ENCODE measurements at regions not wholly inside any gene's neighbourhood (a gene's known extent, or its start where the extent isn't known, plus 50 kb on each side); places are given as distances from the start of the nearest gene placed in this dataset.

DNA sequence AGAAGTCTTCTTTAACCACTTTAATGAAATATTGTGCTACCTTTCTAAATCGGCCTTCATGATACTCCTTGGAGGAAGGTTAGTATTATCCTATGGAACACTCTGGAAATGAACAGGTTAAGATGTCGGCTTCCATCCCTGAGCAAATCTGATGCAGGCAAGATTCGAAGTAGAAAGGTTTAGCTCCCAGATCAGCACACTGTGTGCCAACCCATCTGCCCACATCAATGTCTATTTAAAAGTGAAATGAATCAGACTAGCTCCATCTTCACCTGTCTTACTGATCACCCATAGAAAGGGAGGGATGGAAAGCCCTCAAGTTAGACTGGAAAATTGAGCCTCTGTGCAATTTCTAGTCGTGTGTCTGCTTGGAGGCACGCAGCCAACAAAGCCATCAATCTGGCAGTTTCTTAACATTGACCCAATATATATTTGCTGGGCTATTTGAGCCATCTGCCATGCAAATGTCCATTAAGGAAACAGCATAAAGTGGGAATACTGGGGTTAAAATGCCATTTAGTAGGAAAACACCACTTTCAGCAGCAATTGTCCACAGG is 506.1 kb downstream of the RMST start:
- TF ChIP-seq, protein P1, sequence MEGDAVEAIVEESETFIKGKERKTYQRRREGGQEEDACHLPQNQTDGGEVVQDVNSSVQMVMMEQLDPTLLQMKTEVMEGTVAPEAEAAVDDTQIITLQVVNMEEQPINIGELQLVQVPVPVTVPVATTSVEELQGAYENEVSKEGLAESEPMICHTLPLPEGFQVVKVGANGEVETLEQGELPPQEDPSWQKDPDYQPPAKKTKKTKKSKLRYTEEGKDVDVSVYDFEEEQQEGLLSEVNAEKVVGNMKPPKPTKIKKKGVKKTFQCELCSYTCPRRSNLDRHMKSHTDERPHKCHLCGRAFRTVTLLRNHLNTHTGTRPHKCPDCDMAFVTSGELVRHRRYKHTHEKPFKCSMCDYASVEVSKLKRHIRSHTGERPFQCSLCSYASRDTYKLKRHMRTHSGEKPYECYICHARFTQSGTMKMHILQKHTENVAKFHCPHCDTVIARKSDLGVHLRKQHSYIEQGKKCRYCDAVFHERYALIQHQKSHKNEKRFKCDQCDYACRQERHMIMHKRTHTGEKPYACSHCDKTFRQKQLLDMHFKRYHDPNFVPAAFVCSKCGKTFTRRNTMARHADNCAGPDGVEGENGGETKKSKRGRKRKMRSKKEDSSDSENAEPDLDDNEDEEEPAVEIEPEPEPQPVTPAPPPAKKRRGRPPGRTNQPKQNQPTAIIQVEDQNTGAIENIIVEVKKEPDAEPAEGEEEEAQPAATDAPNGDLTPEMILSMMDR (IDR thresholded peaks at IDR 0.05; ENCODE audit: control insufficient read depth, insufficient read depth, low read depth, low read length, missing control alignments), result no peak
- no peak overlapping the region for H3K4me3 ChIP-seq (ENCODE audit: control insufficient read depth, low read depth, low read length)
- DNase-seq (ENCODE audit: low read depth), result no peak

DNA sequence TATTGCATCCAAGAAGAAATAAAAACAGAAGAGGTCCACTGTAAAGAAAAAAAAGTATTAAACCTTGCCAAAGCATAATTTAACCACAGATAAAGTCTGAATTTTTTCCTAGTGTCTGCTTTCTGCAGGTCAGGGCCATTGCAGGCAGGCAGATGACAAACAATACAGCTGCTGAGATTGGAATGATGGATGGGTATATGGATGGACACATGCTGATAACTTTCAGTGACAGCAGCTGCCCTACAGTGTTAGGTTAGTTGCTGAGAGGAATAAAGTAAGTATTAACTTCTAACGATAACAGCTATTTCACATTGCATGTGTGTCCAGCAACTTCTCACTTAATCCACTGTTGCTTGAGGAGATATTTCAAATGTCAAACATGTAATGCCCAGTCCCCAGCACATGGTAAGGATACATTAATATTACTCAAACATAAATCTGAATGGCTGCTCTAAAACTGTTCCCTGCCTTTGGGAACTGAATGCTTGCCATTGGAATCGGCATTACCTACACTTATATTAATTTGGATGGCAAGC is 515.3 kb downstream of the RMST start:
- H3K4me3 ChIP-seq (ENCODE audit: control insufficient read depth, low read depth, low read length), result no peak overlapping the region
- TF ChIP-seq, protein P1 (IDR thresholded peaks at IDR 0.05; ENCODE audit: control insufficient read depth, insufficient read depth, low read depth, low read length, missing control alignments), result no peak
- DNase-seq (ENCODE audit: low read depth), result no peak

DNA sequence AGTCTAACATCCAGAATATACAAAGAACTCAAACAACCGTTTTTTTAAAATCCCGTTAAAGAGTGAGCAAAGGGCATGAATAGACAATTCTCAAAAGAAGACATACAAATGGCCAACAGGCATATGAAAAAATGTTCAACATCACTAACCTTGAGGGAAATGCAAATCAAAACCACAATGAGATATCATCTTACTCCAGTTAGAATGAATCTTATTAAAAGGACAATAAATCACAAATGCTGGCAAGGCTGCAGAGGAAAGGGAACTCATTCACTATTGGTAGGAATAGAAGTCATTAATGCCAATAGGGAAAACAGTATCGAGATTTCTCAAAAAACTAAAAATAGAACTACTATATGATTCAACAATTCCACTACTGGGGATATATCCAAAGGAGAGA is 520.1 kb downstream of the RMST start:
- H3K4me3 ChIP-seq (ENCODE audit: control insufficient read depth, low read depth, low read length), result no peak overlapping the region
- TF ChIP-seq, protein P1 (IDR thresholded peaks at IDR 0.05; ENCODE audit: control insufficient read depth, insufficient read depth, low read depth, low read length, missing control alignments), result no peak
- DNase-seq (ENCODE audit: low read depth), result no peak

DNA sequence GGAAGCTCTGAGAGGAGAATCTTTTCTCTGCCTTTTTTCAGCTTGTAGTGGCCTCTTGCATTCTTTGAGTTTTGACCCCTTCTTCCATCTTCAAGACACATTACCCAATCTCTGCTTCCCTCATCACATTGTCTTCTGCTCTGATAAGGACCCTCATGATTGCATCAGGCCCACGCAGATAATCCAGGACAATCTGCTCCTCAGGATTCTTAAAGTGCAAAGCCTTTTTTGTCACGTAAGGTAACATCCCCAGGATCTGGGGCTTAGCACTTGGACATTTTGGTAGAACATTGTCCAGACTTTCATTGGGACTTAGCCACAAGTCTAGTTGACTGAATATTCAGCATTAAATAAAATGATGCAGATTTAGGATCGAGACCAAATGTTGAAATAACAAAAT is 521.2 kb downstream of the RMST start:
- DNase-seq (ENCODE audit: low read depth), result no peak
- H3K4me3 ChIP-seq (ENCODE audit: control insufficient read depth, low read depth, low read length), result no peak overlapping the region
- TF ChIP-seq, protein P1 (IDR thresholded peaks at IDR 0.05; ENCODE audit: control insufficient read depth, insufficient read depth, low read depth, low read length, missing control alignments), result no peak

DNA sequence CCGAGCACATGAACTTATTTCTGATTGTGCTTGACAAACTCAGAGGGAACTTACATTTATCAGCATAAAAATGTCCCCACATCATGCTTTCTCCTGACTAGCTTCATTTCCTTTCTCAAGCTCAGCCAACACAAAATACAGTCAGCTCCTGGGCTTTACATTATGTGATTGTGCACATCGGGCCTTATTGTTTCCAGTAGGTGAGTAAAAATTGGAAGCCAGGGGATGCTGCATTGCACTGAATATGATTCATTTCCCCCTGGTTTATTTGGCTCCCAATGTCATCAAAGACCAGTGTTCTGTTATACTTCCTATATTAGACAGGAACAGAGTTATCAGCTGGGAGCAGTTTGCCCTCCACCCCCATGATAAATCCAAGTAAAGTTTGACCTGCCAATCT is 521.8 kb downstream of the RMST start:
- no peak for DNase-seq (ENCODE audit: low read depth)
- TF ChIP-seq, protein P1 (IDR thresholded peaks at IDR 0.05; ENCODE audit: control insufficient read depth, insufficient read depth, low read depth, low read length, missing control alignments), result no peak
- H3K4me3 ChIP-seq (ENCODE audit: control insufficient read depth, low read depth, low read length), result no peak overlapping the region

DNA sequence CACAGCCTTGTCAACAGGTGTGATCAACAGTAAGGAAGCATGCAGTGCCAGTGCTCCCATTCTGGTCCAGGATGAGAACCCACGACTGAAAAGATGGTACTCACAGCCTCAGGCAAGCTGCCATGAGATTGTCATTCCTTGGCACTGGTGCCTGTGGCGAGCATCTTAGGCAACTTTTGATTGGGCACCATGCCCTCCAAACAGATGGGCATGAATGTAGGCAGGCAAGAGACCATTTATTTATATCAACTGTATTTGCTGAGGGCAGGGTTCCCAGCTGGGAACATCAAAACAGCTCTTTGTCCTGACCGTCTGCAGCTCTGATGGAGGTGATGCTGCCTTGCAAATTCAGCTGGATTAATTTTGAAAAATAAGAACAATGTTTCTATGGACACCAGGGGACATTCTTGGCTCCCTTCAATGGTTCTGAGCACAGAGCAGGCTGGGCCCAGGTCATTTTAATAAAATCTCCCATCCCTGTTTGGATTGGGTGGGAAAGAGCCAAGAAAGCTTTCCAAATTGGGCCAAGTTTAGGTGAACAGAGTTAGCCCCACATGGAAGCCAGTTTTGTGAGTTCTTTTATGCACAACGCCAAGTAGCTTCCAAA is 522.5 kb downstream of the RMST start:
- DNase-seq (ENCODE audit: low read depth), result no peak
- H3K4me3 ChIP-seq (ENCODE audit: control insufficient read depth, low read depth, low read length), result no peak overlapping the region
- TF ChIP-seq, protein P1 (IDR thresholded peaks at IDR 0.05; ENCODE audit: control insufficient read depth, insufficient read depth, low read depth, low read length, missing control alignments), result no peak
